ENCODE measurements at regions not wholly inside any gene's neighbourhood (a gene's known extent, or its start where the extent isn't known, plus 50 kb on each side); places are given as distances from the start of the nearest gene placed in this dataset.

- no peak for TF ChIP-seq CTCF (IDR thresholded peaks at IDR 0.05)
- no peak for TF ChIP-seq POLR2AphosphoS5 (IDR thresholded peaks at IDR 0.05)
- no peak for TF ChIP-seq EP300 (IDR thresholded peaks at IDR 0.05)
- TF ChIP-seq POLR2A (IDR thresholded peaks at IDR 0.05): no peak
Observed at GRCh38 chr5:39661026-39661779, 236.4 kb upstream of the DAB2 start.
